ENCODE measurements at regions not wholly inside any gene's neighbourhood (a gene's known extent, or its start where the extent isn't known, plus 50 kb on each side); places are given as distances from the start of the nearest gene placed in this dataset.

DNA sequence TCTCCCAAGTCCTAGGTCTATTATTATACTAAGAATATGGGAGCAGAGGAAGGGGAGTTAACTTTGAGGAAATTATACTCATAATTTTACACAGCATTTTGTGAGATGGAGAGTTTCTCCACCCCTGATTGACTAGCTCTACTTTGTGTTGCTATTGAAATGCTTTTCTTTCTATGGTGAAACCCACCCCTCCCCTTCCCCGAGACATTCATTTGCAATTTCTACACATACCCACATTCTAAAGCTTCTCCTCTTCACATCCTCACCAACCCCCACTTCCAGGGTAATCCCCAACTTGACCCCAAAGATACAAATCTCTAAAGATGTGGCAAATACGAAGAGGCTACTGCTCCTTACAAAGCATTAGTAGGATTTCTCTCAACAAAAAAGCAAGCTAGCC is 992.2 kb downstream of the BCL11A start:
- no peak overlapping the region for H3K4me3 ChIP-seq (ENCODE audit: low read depth, low read length)
- TF ChIP-seq, protein P1, sequence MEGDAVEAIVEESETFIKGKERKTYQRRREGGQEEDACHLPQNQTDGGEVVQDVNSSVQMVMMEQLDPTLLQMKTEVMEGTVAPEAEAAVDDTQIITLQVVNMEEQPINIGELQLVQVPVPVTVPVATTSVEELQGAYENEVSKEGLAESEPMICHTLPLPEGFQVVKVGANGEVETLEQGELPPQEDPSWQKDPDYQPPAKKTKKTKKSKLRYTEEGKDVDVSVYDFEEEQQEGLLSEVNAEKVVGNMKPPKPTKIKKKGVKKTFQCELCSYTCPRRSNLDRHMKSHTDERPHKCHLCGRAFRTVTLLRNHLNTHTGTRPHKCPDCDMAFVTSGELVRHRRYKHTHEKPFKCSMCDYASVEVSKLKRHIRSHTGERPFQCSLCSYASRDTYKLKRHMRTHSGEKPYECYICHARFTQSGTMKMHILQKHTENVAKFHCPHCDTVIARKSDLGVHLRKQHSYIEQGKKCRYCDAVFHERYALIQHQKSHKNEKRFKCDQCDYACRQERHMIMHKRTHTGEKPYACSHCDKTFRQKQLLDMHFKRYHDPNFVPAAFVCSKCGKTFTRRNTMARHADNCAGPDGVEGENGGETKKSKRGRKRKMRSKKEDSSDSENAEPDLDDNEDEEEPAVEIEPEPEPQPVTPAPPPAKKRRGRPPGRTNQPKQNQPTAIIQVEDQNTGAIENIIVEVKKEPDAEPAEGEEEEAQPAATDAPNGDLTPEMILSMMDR (IDR thresholded peaks at IDR 0.05; ENCODE audit: low read depth, low read length): no peak

- H3K4me3 ChIP-seq (ENCODE audit: low read depth, low read length): no peak overlapping the region
- TF ChIP-seq, protein P1 (IDR thresholded peaks at IDR 0.05; ENCODE audit: low read depth, low read length): no peak
These were observed 992.7 kb downstream of the BCL11A start for GRCh38 chr2:59560769-59561168.

DNA sequence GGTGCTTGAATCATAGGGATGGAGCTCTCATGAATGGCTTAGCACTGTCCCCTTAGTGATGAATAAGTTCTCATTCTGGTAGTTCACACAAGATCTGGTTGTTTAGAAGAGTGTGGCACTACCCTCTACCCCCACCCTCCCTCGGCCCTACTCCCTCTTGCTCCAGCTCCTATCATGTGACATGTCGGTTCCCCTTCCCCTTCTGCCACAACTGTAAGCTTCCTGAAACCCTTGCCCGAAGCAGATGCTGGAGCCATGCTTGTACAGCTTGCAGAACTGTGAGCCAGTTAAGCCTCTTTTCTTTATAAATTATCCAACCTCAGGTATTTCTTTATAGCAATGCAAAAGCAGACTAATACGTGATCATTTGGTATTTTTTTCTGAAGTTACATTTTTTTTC is 1012.6 kb downstream of the BCL11A start:
- TF ChIP-seq, protein P1 (IDR thresholded peaks at IDR 0.05; ENCODE audit: low read depth, low read length): no peak
- no peak overlapping the region for H3K4me3 ChIP-seq (ENCODE audit: low read depth, low read length)

GRCh38 chr2:59538398-59538911 is 1015.0 kb downstream of the BCL11A start:
- TF ChIP-seq, protein P1 (IDR thresholded peaks at IDR 0.05; ENCODE audit: low read depth, low read length): no peak
- no peak overlapping the region for H3K4me3 ChIP-seq (ENCODE audit: low read depth, low read length)

- no peak overlapping the region for H3K4me3 ChIP-seq (ENCODE audit: low read depth, low read length)
- TF ChIP-seq, protein P1 (IDR thresholded peaks at IDR 0.05; ENCODE audit: low read depth, low read length): no peak
These were observed 1020.6 kb downstream of the BCL11A start for GRCh38 chr2:59532808-59533207.

DNA sequence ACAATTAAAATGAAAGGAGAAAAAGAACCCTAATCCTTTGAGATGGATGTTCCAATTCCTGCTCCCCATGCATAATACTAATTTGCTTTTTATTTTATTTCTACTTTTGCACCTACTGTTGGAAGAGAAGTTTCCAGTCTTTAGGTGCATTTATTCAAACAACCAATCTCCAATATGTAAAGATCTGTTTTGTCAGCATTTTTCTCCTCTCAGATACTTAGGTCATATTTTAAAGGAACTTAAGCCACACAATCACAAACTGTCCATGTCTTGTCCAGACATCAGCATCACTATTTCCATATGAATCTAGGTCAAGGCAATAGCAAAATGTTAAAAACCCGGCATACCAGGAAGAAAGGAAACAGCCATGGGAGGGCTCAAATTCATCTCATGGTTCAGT is 1023.2 kb downstream of the BCL11A start:
- H3K4me3 ChIP-seq (ENCODE audit: low read depth, low read length): no peak overlapping the region
- TF ChIP-seq, protein P1 (IDR thresholded peaks at IDR 0.05; ENCODE audit: low read depth, low read length): no peak

- no peak overlapping the region for H3K4me3 ChIP-seq (ENCODE audit: low read depth, low read length)
- TF ChIP-seq, protein P1 (IDR thresholded peaks at IDR 0.05; ENCODE audit: low read depth, low read length): no peak
These were observed 1023.7 kb downstream of the BCL11A start for GRCh38 chr2:59529726-59530125.

Measured in WI38 (cell line).